ENCODE measurements at regions not wholly inside any gene's neighbourhood (a gene's known extent, or its start where the extent isn't known, plus 50 kb on each side); places are given as distances from the start of the nearest gene placed in this dataset.

DNA sequence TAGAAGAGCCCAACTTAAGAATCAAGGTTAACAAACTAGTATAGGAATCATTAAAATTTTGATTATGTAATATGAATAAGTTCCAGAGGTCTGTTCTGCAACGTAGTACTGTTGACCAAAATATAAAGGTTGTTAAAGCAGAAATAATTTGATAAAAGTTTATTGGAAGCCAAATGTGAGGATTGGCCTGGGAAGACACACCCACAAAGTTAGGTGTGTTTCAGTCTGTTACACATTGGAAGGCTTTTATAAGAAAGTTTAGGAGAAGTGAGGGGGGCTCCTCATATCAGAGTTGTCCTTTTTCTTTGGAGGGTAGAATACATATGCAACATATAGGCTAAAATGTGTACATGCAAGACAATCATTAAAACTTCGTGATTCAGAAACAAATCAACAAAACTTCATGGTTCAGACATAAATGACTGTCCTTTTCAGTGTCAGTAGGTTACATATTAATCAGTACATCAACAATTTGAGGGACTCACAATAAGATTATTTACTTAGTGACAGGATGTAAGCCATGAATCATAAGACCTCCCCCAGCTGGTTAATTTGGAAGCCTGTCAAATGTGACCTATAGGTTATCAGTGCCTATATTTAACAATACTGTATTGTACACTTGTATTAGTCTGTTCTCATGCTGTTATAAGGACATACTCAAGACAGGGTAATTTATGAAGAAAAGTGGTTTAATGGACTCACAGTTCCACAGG lies 245.0 kb upstream of the B3GALT2 start:
- BruUV-seq (replicated peaks): no TSS peak
- Histone ChIP-seq H3K9me3 (replicated peaks; ENCODE audit: control insufficient read depth, insufficient read depth, low read length) (peaks cover 10% of the 10 kb centered on the region), H3K79me2 (ENCODE audit: control insufficient read depth, insufficient read depth, low read length) (no peaks in the 10 kb centered on the region), H3K27ac (ENCODE audit: insufficient read depth, low read depth, low read length) (no peak overlapping the region), H3K4me1 (ENCODE audit: control insufficient read depth, extremely low read depth, insufficient read depth, low read length) (peaks cover 10% of the 10 kb centered on the region), H3K4me3 (replicated peaks in 1 of 3; ENCODE audit: insufficient read depth in 1 of 3, low read depth in 1 of 3, low read length in 3 of 3) (no peak overlapping the region), H3K36me3 (ENCODE audit: control insufficient read depth in 2 of 2, extremely low read depth in 1 of 2, insufficient read depth in 2 of 2, low read length in 2 of 2) (no peaks in the 10 kb centered on the region), H3K9ac (replicated peaks; ENCODE audit: extremely low read depth, insufficient read depth, low read length) (no peak overlapping the region), H3K9me1 (replicated peaks; ENCODE audit: control insufficient read depth, extremely low read depth, insufficient read depth, low read length) (no peaks in the 10 kb centered on the region), H4K20me1 (replicated peaks; ENCODE audit: control insufficient read depth, extremely low read depth, insufficient read depth, low read length) (no peaks in the 10 kb centered on the region), H2AFZ (ENCODE audit: low read depth, low read length) (no peak overlapping the region), H3K4me2 (ENCODE audit: insufficient read depth, low read length) (no peak overlapping the region), H3K27me3 (ENCODE audit: control insufficient read depth in 2 of 2, insufficient read depth in 2 of 2, low read length in 2 of 2) (no peaks in the 10 kb centered on the region)
- TF ChIP-seq, protein P1, sequence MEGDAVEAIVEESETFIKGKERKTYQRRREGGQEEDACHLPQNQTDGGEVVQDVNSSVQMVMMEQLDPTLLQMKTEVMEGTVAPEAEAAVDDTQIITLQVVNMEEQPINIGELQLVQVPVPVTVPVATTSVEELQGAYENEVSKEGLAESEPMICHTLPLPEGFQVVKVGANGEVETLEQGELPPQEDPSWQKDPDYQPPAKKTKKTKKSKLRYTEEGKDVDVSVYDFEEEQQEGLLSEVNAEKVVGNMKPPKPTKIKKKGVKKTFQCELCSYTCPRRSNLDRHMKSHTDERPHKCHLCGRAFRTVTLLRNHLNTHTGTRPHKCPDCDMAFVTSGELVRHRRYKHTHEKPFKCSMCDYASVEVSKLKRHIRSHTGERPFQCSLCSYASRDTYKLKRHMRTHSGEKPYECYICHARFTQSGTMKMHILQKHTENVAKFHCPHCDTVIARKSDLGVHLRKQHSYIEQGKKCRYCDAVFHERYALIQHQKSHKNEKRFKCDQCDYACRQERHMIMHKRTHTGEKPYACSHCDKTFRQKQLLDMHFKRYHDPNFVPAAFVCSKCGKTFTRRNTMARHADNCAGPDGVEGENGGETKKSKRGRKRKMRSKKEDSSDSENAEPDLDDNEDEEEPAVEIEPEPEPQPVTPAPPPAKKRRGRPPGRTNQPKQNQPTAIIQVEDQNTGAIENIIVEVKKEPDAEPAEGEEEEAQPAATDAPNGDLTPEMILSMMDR (IDR thresholded peaks at IDR 0.05; ENCODE audit: extremely low read depth in 1 of 2, insufficient read depth in 1 of 2, low read depth in 1 of 2, low read length in 2 of 2): no peak
- TF ChIP-seq POLR2A (IDR thresholded peaks at IDR 0.05; ENCODE audit: low read depth, low read length): no peak
- peak; percentile 75 for TF ChIP-seq FOS (IDR thresholded peaks at IDR 0.05; ENCODE audit: borderline replicate concordance, insufficient read depth, low read length)
- peak; percentile 50 for TF ChIP-seq JUN (IDR thresholded peaks at IDR 0.05; ENCODE audit: borderline replicate concordance, insufficient read depth, insufficient read length, low read depth)
- TF ChIP-seq, protein P2, sequence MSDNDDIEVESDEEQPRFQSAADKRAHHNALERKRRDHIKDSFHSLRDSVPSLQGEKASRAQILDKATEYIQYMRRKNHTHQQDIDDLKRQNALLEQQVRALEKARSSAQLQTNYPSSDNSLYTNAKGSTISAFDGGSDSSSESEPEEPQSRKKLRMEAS (IDR thresholded peaks at IDR 0.05; ENCODE audit: insufficient read depth, insufficient read length): no peak
- TF ChIP-seq GATA2 (IDR thresholded peaks at IDR 0.05; ENCODE audit: insufficient read depth, insufficient read length, low read depth, low read length): peak; percentile 81
- TF ChIP-seq EZH2 (IDR thresholded peaks at IDR 0.05; ENCODE audit: borderline replicate concordance, low read depth, low read length, severe bottlenecking): no peak
- TF ChIP-seq MYC (IDR thresholded peaks at IDR 0.05; ENCODE audit: low read depth, low read length): no peak
- peak; percentile 53 for TF ChIP-seq POLR2AphosphoS5 (IDR thresholded peaks at IDR 0.05; ENCODE audit: insufficient read depth, low read depth, low read length)
- peak; percentile 71 for FAIRE-seq
- DNase-seq (ENCODE audit: low read depth, low spot score): peak; percentile 74
- intact Hi-C loops (cut with micrococcal nuclease): no loop called here
- dilution Hi-C loops (cut with MboI; ENCODE audit: extremely low pct_ligation_motif_present, low sequenced_read_pairs): no loop called here
- POLR2A ChIA-PET: no interaction called here
- CTCF ChIA-PET: no interaction called here
